Uterus (tissue), 2 donors: ENCODE measurements at regions not wholly inside any gene's neighbourhood (a gene's known extent, or its start where the extent isn't known, plus 50 kb on each side); places are given as distances from the start of the nearest gene placed in this dataset.

ENCODE experiments used
- POLR2A ChIP-seq, 2 donors: fragments of 450-650 bp; IDR thresholded peaks; one replicate each; pipeline ENCODE4 v1.6.1; 2016; ENCODE audit warnings: antibody characterized with exemption in 2 of 2, mild to moderate bottlenecking in 1 of 2, moderate library complexity in 1 of 2
- TF ChIP-seq, protein P1 (sequence below), 4 experiments: fragments of 200-600 bp in 2 of 4; fragments of 450-650 bp in 2 of 4; sonication (generic) in 2 of 4; IDR thresholded peaks; one replicate each; pipeline ENCODE4 v1.5.1; 2016 to 2019; ENCODE audit warnings: antibody characterized with exemption in 4 of 4, mild to moderate bottlenecking in 2 of 4, moderate library complexity in 1 of 4

DNA sequence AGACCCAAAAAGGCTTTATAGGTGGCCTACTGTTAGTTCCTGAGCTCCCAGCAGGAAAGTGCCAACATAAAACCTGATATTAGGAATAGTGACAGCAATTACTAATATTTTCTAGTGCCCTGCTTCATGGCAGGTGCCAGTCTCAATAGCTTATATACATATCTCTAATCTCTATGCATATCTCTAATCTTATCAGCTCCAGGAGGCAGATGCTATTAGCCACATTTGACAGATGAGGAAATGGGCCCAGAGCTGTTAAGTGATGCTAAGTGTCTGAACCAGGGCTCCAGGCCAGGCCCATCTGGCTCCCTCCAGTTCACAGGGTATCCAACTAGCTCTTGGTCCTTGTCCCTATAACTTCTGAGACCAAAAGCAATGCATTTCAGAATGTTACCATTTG is 142.5 kb downstream of the CHIC2 start:
- TF ChIP-seq, protein P1, sequence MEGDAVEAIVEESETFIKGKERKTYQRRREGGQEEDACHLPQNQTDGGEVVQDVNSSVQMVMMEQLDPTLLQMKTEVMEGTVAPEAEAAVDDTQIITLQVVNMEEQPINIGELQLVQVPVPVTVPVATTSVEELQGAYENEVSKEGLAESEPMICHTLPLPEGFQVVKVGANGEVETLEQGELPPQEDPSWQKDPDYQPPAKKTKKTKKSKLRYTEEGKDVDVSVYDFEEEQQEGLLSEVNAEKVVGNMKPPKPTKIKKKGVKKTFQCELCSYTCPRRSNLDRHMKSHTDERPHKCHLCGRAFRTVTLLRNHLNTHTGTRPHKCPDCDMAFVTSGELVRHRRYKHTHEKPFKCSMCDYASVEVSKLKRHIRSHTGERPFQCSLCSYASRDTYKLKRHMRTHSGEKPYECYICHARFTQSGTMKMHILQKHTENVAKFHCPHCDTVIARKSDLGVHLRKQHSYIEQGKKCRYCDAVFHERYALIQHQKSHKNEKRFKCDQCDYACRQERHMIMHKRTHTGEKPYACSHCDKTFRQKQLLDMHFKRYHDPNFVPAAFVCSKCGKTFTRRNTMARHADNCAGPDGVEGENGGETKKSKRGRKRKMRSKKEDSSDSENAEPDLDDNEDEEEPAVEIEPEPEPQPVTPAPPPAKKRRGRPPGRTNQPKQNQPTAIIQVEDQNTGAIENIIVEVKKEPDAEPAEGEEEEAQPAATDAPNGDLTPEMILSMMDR (IDR thresholded peaks at IDR 0.05): no peak
- TF ChIP-seq POLR2A (IDR thresholded peaks at IDR 0.05): no peak
